IPS-18a (cell line): ENCODE measurements at regions not wholly inside any gene's neighbourhood (a gene's known extent, or its start where the extent isn't known, plus 50 kb on each side); places are given as distances from the start of the nearest gene placed in this dataset.

ENCODE experiments used
- H3K27ac ChIP-seq: one replicate; pipeline ENCODE4 v1.5.1; 2013; ENCODE audit warnings: low read length
- H3K27me3 ChIP-seq: one replicate; pipeline ENCODE4 v1.6.1; 2013; ENCODE audit warnings: mild to moderate bottlenecking, low read length; ENCODE audit not compliant: control insufficient read depth, insufficient read depth
- H3K36me3 ChIP-seq: one replicate; pipeline ENCODE4 v1.6.1; 2013; ENCODE audit warnings: low read depth, low read length; ENCODE audit not compliant: control insufficient read depth
- H3K4me1 ChIP-seq: one replicate; pipeline ENCODE4 v1.6.1; 2013; ENCODE audit warnings: low read depth, low read length; ENCODE audit not compliant: control insufficient read depth
- H3K4me3 ChIP-seq: one replicate; pipeline ENCODE4 v1.5.1; 2013; ENCODE audit warnings: low read length
- H3K9ac ChIP-seq: one replicate; pipeline ENCODE4 v1.6.1; 2013; ENCODE audit warnings: mild to moderate bottlenecking, low read length, moderate library complexity
- H3K9me3 ChIP-seq: one replicate; pipeline ENCODE4 v1.6.1; 2013; ENCODE audit warnings: low read depth, low read length; ENCODE audit not compliant: control insufficient read depth

DNA sequence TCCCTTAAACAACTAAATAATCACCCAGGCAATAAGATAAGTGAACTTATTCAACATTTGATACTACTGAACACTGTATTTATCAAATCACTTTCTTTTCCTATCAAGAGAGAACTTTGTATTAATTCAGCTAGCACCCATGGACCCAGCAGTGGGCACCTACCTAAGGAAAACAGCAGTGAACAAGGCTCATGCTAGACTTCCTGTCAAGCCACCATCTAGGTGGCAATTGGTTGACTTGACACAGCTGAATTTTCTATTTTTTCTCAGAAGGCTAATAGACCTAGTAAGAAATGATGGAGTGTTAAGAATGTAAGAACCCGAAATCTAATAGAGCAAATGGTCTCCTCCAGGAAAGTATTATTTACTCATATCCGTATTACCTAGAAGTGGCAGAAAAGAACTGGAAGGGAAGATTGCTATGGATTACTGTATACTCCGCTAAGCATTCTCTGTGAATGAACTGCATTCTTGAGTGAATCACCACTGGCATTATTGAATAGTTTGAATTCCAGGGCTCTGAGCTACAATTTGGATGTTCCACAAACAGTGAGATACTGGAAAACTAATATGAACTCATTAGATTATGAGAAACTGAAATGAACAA lies 988.2 kb upstream of the CDH2 start:
- no peak overlapping the region for H3K9ac ChIP-seq
- H3K27ac ChIP-seq, result no peak overlapping the region

DNA sequence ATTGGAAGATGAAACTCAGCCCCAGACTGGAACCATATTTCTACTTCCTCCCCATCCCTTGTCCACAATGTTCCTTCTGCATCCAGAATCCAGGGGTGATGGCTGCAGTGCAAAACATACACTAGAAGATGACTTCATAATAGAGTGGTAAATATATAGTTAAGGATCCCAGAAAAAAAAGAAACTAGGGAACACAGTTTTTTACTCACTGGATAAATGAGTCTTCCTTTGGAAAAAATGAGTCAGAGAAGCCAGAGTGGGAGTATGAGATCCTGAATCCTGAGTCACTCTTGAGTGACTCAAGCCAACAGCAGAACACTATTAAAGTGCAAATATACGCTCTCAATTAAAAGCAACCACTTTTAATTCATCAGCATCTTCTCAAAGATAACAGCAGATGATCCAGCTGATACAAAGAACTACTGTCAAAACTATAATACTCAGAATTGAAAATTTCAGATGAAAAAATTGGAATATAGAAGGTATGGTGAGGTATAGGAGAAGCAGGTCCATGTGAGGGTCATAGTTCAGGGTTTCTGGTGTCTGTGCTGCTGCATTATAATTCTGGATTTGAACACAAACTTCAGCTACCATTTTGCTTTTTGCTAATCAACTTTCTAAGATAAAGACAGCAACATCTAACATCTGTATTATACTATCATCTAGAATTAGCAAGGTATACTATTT lies 987.2 kb upstream of the CDH2 start:
- Histone ChIP-seq H3K9me3 (no peaks in the 10 kb centered on the region), H3K4me3 (no peak overlapping the region), H3K36me3 (no peaks in the 10 kb centered on the region), H3K4me1 (peaks cover 12% of the 10 kb centered on the region), H3K27ac (no peak overlapping the region), H3K27me3 (no peaks in the 10 kb centered on the region), H3K9ac (no peak overlapping the region)

More for the DNA sequence above, 988.2 kb upstream of the CDH2 start:
- H3K4me3 ChIP-seq, result no peak overlapping the region
- no peaks in the 10 kb centered on the region for H3K36me3 ChIP-seq
- H3K4me1 ChIP-seq, result peaks cover 7% of the 10 kb centered on the region
- no peaks in the 10 kb centered on the region for H3K27me3 ChIP-seq
- no peaks in the 10 kb centered on the region for H3K9me3 ChIP-seq

DNA sequence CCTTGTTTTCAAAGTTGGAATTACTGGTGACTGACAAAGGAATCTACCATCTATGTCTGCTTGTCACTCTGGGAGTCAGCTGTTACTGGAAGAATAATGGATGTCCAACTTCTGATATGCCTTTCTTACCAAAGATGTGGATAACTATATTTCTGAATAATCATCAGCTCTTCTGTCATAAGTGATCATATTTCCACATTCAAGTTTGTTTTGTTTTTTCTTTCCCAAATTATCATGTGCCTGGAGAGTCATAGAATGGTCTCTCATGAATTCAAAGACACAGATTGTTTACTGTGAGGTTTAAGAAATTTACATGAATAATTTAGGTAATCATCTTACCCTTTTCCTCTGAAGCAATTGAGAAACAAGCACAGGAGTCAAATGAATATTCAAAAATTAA lies 986.7 kb upstream of the CDH2 start:
- Histone ChIP-seq H3K4me1 (peaks cover 12% of the 10 kb centered on the region), H3K27ac (no peak overlapping the region)

DNA sequence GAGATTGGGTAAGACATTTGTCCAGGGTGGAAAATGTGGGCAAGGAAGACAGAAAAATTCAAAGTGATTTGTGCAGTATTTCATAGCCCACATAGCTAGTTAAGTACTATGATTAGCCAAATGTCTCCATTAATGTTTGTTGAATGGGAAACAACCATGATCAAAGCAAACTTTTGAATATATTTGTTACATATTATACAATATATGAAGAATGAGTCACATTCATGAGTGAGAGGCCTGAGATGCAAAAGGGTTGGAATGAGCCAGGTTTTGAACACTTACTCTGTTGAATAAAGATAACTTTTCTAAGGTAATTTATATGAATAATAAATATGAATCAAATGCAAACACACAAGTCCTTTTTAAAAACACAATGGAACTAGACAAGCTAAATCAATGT lies 984.5 kb upstream of the CDH2 start:
- H3K27ac ChIP-seq, result no peak overlapping the region
- H3K9ac ChIP-seq, result no peak overlapping the region
- H3K4me3 ChIP-seq, result no peak overlapping the region
- H3K4me1 ChIP-seq, result peaks cover 12% of the 10 kb centered on the region
- H3K27me3 ChIP-seq, result no peaks in the 10 kb centered on the region
- no peaks in the 10 kb centered on the region for H3K36me3 ChIP-seq
- H3K9me3 ChIP-seq, result no peaks in the 10 kb centered on the region

More for the DNA sequence above, 986.7 kb upstream of the CDH2 start:
- Histone ChIP-seq H3K9ac (no peak overlapping the region), H3K27me3 (no peaks in the 10 kb centered on the region), H3K9me3 (no peaks in the 10 kb centered on the region), H3K4me3 (no peak overlapping the region), H3K36me3 (no peaks in the 10 kb centered on the region)

DNA sequence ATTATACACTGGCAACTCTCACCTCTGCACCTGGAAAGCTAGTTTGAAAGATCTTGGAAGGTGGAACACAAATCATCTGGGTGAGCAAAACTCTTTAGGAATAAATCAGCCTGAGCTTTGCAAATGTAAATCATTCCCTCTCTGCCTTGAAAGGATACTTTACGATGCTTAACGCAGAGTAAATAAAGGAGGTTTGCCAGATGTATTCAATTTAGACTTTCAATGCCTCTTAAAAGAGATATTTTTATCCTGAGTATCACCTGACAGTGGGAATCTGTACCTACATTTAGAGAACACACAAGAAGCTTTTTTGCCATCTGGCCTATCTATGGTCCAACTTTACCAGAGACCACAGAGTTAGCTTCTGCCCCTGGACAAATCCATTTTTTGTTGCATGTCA lies 983.2 kb upstream of the CDH2 start:
- Histone ChIP-seq H3K4me3 (peak overlapping the region; percentile 27), H3K27me3 (no peaks in the 10 kb centered on the region), H3K36me3 (no peaks in the 10 kb centered on the region), H3K9me3 (no peaks in the 10 kb centered on the region), H3K9ac (no peak overlapping the region), H3K4me1 (peaks cover 12% of the 10 kb centered on the region), H3K27ac (no peak overlapping the region)

DNA sequence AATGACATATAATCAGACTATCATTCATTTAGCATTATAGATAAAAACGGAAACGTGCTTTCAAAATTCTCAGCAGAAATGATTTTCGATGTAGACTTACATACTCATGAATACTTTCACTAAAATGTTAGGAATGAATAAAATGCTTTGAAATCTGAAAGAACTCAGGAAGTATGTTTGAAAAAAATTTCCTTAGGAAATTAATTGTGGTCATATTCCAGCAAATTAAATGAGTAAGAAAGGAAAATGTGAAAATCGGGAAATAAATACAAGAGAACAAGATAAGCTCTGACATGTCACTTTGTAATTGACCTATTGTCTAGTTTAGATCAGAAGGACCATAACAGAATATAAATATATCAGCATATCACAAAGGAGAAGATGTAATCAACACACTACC lies 981.0 kb upstream of the CDH2 start:
- H3K4me1 ChIP-seq, result peaks cover 12% of the 10 kb centered on the region
- H3K9ac ChIP-seq, result no peak overlapping the region
- no peak overlapping the region for H3K4me3 ChIP-seq
- no peaks in the 10 kb centered on the region for H3K36me3 ChIP-seq
- H3K9me3 ChIP-seq, result no peaks in the 10 kb centered on the region
- H3K27ac ChIP-seq, result no peak overlapping the region
- H3K27me3 ChIP-seq, result no peaks in the 10 kb centered on the region

DNA sequence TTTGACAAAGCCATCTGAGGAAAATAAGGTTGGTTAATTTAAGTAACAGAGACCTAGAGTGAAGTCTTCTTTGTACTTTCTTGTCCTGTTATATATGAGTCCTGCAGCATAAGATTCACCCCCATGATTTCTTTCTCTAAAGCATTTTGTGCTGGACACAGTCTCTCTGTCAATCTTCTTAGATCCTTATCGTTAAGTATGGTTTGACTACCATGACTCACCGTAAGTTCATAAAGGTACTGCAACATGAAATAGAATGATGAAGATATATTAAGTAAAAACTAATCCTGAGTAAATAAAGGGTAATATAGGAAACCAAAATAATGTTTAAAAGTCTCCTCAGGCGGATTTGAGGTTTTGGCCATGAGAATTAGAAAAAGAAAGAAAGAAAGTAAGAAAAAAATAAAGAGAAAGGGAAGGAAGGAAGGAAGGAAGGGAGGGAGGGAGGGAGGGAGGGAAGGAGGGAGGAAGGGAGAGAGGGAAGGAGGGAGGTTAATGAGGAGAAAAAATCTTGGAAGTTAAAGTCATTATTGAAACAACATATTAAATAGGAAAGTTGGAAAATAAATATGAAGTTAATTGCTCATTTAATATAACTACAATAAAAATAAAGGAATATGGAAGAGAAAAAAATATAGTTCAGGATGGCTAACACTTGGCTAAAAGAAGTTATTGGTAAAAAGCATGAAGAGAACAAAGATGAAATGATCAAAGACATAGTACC lies 980.3 kb upstream of the CDH2 start:
- Histone ChIP-seq H3K9me3 (no peaks in the 10 kb centered on the region), H3K4me3 (no peak overlapping the region), H3K27me3 (no peaks in the 10 kb centered on the region), H3K36me3 (no peaks in the 10 kb centered on the region), H3K4me1 (peaks cover 12% of the 10 kb centered on the region), H3K9ac (no peak overlapping the region), H3K27ac (no peak overlapping the region)

DNA sequence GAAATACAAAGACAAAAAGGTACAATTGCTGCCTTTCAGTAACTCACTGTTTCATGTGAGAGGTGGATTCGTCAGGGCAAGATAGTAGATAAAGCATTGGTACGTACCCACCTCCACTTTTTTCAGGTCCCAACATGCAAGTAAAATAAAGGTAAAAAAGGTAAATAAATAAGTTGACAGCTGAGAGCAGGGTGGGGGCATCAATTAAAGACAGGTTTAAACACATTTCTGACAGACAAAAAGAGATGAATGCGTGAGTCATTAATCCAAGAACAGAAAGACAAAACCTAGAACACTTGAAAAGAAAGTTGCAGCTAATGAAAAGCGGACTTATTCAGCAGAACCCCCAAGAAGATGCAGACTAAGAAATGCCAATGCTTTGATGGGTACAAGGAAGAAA lies 979.6 kb upstream of the CDH2 start:
- no peak overlapping the region for H3K9ac ChIP-seq
- H3K9me3 ChIP-seq, result no peaks in the 10 kb centered on the region
- H3K27me3 ChIP-seq, result no peaks in the 10 kb centered on the region
- H3K4me3 ChIP-seq, result no peak overlapping the region
- H3K4me1 ChIP-seq, result peaks cover 12% of the 10 kb centered on the region
- no peak overlapping the region for H3K27ac ChIP-seq
- H3K36me3 ChIP-seq, result no peaks in the 10 kb centered on the region

DNA sequence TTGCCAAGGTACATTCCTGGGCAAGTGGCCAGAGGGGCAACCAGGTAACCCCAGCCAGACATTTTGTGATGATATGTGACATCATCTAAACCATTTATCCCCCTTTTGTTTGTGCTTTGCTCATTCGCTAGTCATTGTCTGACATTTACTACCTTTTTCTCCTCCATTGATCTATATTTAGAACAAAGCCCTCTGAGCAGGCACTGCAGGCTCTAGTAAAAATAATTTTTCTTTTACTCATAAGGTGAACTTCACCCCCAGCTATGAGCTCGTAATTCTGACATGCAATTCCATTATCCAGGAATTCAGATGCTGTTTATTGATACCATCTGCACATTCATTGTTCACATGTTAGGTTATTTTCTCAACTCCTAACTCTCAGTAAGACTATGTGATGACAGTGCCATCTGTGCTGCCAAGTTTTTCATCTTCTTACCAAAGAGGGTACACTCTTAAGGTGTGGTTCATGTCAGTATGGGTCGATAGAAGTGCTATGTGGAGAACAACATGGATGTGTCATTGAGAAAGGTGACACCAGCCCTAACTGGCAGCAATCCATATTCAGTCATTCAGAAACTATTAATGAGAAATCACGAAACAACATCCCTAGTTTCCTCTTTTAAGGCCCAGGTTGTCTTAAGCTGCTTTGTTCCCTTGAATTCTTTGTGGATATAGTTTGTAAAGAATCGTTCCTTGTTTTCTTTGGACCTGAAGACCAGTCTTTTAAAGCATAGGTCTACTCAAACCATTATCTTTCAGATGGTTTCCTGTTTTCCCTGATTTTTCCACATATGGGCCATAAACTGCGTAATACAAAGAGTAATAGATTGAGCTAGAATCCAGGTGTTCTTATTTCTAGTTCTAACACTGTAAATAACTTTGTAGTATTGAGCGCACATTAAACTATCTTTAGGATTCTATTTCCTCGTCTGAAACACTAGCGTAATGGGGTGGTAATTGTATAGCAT lies 978.1 kb upstream of the CDH2 start:
- no peaks in the 10 kb centered on the region for H3K27me3 ChIP-seq
- peaks cover 5% of the 10 kb centered on the region for H3K4me1 ChIP-seq
- no peak overlapping the region for H3K27ac ChIP-seq
- no peaks in the 10 kb centered on the region for H3K36me3 ChIP-seq
- H3K4me3 ChIP-seq, result no peak overlapping the region
- no peaks in the 10 kb centered on the region for H3K9me3 ChIP-seq
- H3K9ac ChIP-seq, result no peak overlapping the region

DNA sequence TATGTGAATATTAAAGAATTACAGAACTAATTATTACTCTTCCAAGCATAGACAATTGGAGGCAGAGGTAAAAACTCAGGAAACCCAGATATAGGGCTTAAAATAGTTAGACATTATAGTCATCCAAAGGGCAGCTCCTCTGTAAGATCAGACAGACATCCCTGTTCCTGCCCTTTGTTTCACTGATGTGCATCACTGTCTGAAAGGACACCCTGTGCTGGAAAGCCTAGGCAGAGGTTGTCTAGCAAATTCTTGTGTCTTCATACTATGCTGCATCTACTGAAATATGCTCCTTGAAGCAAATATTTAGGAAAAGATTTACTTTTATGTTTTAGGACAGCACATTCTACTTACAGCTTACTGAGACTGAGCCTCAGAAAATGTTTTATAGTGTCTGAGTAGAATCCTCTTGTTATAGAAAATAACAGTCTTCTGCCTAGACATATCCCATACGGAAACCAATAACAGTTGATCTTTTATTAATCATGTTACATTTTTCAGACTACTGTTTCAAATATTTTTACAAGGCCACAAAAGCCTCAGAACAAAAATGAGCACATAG lies 977.3 kb upstream of the CDH2 start:
- H3K27ac ChIP-seq, result no peak overlapping the region
- H3K4me3 ChIP-seq, result no peak overlapping the region
- H3K27me3 ChIP-seq, result no peaks in the 10 kb centered on the region
- H3K36me3 ChIP-seq, result no peaks in the 10 kb centered on the region
- no peaks in the 10 kb centered on the region for H3K9me3 ChIP-seq
- H3K4me1 ChIP-seq, result no peaks in the 10 kb centered on the region
- H3K9ac ChIP-seq, result no peak overlapping the region

DNA sequence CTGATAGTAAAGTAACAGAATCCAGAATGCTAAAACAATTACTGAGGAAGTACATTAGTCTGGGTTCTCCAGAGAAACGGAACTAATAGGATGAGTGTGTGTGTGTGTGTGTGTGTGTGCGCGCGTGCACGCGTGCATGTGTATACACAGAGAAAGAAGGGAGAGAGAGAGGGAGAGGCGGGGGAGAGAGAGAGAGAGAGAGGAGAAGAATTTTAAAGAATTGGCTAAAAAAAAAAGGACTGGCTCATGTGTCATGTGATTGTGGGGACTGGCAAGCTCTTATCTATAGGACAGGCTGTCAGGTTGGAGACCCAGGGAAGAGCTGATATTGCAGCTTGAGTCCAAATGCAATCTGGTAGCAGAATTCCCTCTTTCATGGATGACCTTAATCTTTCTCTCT lies 976.2 kb upstream of the CDH2 start:
- H3K36me3 ChIP-seq, result no peaks in the 10 kb centered on the region
- no peak overlapping the region for H3K27ac ChIP-seq
- H3K9ac ChIP-seq, result no peak overlapping the region
- H3K4me3 ChIP-seq, result no peak overlapping the region
- H3K9me3 ChIP-seq, result no peaks in the 10 kb centered on the region
- no peaks in the 10 kb centered on the region for H3K27me3 ChIP-seq
- peaks cover under 1% of the 10 kb centered on the region for H3K4me1 ChIP-seq
